ENCODE measurements at regions not wholly inside any gene's neighbourhood (a gene's known extent, or its start where the extent isn't known, plus 50 kb on each side); places are given as distances from the start of the nearest gene placed in this dataset.
A peak's percentile ranks its signal among the peaks of the same experiment; 100 is the strongest.
"Not testable (repeated sequence)": the region's sequence is repeated elsewhere in the genome, so short reads cannot be mapped to it uniquely, and the experiment has no call there.

DNA sequence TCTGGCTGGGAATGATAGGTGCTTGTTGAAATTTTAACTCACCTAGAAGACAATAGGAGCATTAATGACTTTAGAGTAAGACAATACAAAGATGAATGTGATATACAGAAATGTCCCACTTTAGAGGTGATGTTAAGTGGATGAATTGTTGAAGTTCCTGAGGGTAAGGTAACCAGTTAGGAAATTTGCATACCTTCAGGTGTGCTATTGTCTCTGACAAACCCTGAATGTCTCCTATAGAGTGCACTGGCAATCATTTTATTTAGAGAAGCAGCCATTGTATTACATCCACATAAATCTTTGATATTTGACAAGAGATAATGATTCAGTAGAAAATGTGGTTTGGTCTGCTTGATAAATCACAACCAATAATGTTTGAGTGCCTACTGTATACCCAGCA is 228.5 kb downstream of the RNF144A start:
- no peak for DNase-seq (ENCODE audit: low read depth in 2 of 2)

DNA sequence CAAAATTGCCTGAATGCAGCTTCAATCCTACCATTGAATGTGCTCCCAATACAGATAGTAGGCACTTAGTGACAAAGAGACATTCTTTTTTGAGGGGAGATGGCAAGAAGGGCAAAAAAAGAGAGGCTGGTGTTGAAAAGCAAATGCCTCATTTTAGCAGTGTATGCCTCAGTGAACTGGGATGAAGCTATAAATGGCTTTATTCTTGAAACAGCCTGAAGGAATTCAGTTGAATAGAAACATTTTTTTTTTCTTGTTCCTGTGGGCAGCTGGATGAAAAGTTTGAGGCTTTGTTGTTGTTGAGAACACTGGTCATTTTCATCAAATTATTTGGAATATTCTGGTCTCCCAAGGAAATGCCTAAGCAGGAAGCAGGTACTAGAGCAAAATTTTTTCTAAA is 228.9 kb downstream of the RNF144A start:
- DNase-seq (ENCODE audit: low read depth in 2 of 2), result no peak

DNA sequence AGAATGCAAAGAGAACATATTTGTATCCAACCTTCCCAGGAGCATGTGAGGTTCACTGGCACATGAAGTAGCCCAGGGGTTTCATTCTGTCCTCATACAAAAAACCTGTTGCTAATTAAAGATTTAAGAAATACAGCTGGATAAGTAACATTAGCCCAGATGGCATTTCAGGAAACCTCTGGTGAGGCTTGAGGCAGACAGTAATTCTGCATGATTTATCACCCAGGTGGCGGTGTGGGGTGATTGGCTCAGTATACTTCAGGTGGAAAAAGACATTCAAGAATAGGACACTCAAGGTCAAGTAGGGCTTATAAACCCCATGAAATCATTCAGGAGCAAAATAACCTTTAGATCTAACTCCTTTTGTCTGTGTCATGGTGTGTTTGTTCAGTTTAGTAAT is 237.4 kb downstream of the RNF144A start:
- no peak for DNase-seq (ENCODE audit: low read depth in 2 of 2)

DNA sequence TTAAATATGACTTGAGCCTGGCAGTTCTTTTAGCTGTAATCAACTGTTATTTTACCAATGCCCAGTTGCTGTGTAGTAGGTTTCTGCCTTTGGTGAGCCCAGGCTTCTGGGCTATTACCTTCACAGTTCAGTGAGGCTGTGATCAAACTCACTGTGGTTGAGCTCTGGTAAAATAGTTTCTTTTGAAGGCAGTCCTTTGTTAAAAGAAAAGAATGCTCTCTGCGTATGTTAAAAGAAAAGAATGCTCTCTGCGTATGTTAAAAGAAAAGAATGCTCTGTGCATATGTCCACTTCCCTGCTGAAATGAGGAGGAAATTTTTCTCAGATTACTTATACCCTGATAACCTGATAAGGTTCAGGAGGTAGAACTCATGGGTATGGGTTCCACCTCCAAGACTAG is 244.3 kb downstream of the RNF144A start:
- DNase-seq (ENCODE audit: low read depth in 2 of 2), result no peak

DNA sequence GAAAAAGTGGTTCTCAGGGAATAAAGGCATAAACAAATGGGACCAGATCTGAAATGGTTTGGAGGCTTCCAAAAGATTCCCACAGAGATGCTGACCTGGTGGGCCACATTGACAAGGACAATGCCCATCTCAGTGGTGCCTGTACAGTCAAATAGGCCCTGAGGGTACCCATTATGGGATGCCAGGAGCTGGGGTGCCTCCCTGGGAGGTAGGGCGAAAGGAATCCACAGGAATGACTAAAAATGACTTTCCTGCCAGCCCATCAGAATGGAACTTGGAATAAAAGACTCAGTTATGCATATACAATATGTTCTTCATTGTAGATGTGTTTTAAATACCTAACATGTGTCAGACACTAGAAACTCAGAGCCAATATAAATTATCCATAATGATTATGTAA is 248.5 kb downstream of the RNF144A start:
- DNase-seq (ENCODE audit: low read depth in 2 of 2), result no peak

DNA sequence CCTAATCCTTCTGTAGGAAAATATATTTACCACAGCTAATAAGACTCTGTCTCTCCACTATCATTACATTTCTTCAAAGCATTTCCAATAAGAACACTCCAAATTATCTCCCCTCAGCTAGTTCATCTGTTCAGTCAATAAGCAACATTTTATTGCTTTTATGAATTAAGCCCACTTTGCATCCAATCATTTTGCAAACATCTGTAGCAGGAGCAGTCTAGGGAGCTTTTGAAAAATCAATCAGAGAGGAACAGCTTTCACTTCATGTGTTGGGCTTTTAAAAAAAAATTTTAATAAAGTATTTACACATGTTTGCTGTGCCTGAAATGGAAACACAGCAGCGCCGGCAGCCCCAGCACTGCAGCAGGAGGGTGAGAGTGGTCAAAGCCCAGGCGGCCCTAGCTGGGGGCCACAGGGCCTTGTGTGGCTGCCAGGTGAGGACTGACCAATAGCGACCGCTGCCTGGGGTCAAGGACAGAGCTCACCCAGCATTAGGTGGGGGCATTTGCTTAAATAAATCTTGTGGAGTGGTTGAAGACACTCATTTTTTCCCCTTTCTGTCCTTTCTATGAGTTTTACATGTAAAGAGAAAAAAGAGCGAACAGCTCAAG is 250.7 kb downstream of the RNF144A start:
- no peak for DNase-seq (ENCODE audit: low read depth in 2 of 2)

DNA sequence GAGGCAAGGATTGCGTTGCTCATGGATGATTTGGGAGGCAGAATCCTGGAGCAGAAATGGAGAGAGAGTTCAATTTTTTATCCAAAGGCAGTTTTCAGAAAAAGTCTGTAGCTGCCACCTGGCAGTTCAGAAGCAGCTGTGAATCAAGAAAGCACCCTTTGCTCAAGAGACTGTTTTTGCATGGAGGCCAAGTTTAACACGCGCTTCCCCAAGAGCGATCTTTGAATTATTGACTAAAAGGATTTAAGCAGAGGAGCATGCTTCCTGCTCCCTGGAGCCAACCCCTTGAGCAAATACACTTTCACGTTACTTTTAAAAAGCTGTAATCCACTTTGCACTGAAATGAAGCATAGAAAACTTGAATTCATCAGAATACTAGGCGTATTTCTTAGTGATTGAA is 252.4 kb downstream of the RNF144A start:
- no peak for DNase-seq (ENCODE audit: low read depth in 2 of 2)

DNA sequence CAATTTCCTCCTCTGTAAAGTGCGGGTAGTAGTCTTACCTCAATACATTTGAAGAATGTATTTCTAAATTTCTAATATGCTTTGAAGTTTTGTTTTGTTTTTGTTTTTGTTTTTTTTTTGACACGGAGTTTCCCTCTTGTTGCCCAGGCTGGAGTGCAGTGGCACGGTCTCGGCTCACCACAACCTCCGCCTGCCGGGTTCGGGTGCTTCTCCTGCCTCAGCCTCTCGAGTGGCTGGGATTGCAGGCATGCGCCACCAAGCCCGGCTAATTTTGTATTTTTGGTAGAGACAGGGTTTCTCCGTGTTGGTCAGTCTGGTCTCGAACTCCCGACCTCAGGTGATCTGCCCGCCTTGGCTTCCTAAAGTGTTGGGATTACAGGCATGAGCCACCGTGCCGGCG is 261.8 kb downstream of the RNF144A start:
- not testable (repeated sequence) for DNase-seq (ENCODE audit: low read depth in 2 of 2)

DNA sequence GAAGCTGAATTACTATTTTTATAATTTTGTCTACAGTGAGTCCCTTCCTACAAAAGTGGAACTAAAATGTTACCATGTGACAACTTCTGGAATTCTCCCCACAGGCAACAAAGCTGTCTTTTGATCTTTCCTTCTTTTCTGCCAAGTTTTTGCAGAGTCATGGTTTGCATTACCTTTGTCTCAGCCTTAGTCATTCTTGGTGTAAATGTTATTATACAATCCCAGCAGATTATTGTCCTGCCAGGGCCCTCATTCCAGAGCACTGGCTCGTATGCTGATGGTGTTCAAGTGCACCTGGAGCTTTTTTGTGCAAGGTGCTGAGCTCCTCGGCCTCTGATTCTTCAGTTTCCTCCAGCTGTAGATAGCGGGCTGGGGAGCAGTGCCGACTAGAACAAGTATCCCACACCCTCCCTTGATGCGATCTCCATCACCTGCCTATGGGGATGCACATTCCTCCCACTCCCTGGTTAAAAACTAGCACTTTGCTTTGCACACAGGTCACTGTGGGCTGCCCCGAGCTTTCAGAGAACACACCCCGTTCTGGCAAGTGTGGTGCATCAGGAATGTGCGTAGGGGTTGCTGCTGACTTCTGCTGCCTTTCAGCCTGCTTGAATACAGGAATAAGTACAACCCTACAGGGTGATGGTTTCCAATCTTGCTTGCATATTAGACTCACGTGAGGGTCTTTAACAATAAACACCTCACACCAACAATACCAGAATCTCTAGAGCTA is 263.6 kb downstream of the RNF144A start:
- no peak for DNase-seq (ENCODE audit: low read depth in 2 of 2)

DNA sequence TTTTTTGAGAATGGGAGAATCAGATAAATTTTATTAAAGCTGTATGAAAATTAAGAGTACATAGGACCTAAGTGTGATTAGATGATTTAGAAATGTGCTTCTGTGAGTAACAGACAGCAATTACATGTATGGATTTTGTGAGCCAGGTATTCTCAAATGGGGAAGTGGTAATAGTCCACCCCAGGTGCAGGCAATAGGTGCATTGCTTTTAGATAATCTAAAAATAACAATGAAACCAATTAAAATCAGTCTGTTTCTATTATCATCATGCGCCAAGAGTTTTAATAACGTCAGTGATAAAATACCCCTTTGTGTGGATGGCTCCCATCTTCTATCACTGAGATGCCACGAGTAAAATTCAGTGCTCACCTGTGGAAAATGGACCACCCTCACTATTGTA is 265.3 kb downstream of the RNF144A start:
- DNase-seq (ENCODE audit: low read depth in 2 of 2), result no peak

DNA sequence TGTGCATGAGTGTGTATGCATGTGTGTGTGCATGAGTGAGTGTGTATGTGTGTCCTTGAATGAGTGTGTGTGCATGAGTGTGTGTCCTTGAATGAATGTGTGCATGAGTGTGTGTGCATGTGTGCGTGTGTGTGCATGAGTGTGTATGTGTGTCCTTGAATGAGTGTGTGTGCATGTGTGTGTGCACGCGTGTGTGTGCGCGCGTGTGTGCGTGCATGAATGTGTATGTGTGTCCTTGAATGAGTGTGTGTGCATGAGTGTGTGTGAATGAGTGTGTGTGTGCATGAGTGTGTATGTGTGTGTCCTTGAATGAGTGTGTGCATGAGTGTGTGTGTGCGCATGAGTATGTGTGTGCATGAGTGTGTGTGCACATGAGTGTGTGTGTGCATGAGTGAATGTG is 271.9 kb downstream of the RNF144A start:
- no peak for DNase-seq (ENCODE audit: low read depth in 2 of 2)

DNA sequence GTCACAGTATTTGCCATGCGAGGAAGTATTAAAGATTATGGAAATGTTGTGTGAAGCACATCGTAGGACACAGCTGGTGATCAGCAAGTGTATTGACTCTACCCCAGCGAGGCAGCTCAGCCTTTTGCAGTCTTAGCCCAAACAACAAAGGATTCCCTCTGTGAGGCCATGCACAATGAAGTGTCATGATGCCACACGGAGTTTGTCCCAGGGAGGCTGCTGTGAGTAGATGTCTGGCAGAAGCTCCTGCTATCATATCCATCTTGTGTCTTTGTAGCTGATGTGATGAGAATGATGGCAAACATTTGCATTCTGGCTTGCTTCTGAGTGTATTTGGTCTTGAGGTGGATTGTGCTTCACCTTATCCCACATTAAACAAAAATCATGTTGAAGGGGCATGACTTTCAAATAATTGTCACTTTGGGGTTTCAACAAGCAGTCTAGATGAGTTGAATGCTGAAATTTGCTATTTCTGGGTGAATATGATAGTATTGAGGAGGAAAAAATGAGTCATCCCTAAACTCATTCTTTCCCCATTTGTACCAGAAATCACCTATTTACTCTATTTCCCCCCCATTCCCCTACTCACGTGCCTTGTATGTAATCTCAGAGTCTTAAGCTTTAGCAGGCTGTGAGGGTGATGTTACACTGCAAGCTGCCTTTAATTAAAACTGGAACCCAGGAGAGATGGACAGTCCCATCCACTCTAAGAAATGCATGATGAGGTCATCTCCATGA is 273.5 kb downstream of the RNF144A start:
- DNase-seq (ENCODE audit: low read depth in 2 of 2), result no peak

DNA sequence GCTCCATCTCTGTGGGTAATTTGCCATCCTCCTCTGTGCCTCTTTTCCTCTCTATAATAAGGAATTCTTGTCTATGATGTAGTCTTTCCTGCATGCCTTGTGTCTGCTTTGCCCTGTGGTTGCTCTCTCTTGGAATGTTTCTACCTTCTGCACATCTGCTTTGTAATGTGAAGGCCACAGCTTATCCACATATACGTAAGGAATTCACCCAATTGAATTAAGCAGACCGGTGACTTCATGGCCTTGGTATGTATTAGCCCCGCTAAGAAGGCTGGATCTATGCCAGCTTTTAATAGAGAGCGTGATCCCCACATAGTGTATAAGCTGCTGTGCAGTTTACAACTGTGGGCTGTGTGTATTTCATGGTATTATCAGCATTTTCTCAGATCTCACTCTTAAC is 274.7 kb downstream of the RNF144A start:
- DNase-seq (ENCODE audit: low read depth in 2 of 2), result no peak

DNA sequence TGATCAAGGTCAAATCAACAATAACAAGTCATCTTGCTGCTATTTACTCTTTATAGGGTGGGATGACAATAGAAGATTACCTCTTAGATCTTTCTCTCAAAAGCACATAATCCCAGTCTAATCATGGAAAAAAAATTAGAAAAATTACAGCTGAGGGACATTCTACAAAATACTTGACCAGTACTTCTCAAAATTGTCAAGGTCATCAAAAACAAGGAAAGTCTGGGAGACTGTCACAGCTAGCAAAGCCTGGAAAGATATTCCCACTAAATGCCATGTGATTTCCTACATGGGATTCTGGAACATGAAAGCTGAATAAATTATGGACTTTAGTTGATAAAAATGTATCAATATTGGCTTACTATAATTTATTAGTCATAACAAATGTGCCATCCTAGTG is 276.2 kb downstream of the RNF144A start:
- DNase-seq (ENCODE audit: low read depth in 2 of 2), result no peak

DNA sequence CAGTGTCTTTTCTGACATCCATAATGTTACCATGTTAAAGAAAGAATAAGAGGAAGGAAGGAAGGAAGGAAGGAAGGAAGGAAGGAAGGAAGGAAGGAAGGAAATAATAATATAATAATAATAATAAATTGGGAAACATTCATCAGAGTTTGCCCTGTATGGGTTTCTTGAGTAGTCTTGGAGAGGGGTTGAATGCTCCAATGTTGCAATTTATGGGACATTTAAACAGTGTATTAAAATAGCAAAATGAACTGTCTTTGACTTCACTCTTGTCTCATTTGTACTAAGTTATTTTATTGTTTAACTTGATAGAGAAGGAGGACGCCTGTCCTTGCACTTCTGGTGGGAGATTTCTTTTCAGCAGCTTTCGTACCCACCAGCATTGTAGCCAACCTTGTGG is 277.7 kb downstream of the RNF144A start:
- no peak for DNase-seq (ENCODE audit: low read depth in 2 of 2)

DNA sequence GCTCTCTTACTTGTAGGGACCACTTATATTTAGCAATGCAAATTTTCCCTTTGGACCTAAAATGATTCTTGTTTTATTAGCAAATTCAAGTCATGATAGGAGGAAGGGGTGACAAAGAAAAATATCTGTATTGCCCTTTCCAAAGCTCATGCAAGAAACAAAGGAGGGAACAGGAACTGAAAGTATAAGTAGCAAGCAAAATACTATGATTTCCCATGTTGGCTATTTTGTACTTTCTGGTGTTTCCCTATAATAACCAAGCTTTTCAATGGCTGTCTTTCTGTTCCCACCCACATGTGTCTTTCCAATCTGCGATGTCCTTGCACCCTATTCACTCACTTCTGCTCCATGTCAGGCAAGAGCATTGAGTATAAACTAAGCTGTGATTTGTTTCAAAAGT is 279.7 kb downstream of the RNF144A start:
- DNase-seq (ENCODE audit: low read depth in 2 of 2), result no peak

DNA sequence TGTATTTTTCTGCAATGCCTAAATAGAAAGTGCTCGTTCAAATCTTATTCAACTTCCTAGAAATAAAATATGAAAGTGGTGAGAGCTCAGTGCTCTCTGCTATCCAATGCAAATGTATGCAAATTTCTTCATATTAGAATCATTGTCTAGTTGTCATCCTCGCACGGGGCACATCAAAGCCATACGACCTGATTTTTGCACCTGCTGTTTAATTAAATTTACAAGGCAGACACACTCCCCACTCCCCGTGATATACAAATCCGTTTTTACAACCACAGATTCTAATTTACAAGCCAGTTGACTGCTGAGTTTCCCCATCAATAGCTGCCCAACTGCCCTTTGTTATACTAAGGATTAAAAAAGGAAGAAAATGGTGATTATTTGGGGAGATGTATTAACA is 284.6 kb downstream of the RNF144A start:
- DNase-seq (ENCODE audit: low read depth in 2 of 2), result no peak

DNA sequence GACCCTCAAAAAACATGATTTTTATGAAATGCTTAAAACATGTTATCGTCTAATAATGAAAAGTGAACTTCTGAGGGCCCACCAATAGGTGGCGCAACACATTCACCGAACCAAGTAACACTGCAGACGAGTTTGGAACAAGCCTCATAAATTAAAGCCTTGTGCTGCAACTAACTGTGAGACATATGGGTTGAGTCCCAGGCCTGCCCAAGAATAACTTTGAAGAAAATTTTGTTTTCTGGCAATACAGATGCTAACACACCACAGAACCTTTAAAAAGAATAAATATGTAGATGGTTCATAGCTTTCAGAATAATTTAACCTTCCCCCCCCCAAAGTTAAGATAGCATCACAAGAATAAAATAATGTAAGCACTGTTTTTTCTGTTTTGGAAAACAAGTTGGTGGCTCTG is 285.9 kb downstream of the RNF144A start:
- peak; percentile 27 for DNase-seq (ENCODE audit: low read depth in 2 of 2)

DNA sequence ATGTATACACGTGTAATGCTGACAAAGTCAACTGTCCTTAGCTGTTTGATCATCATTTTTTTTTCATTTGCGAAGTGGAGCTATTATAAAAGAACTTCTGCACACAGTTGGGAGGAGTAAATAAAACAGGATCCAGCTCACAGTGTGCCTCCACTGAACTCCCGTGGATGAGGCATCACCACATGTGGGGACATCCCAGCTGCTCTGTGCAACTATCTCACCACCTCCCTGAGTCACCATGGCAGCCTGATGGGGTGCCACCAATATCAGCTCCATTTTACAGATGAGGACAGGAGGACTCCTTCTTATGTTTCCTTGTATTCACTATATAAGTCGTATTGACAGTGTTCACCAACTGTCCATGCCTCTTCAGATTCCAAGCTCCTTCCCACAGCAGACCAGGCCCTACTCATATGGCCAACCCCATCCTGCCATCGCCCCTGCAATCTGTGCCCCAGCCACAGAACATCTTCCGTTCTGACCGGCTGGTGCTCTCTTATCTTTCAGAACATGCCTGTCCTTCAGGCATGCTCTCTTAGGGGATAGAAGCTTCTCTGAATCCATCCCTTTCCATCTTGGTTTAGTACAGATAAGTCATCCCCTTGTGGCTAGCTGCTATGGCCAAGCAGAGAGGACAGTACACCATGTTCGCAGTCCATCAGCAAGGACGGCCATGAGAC is 288.1 kb downstream of the RNF144A start:
- DNase-seq (ENCODE audit: low read depth in 2 of 2), result no peak

DNA sequence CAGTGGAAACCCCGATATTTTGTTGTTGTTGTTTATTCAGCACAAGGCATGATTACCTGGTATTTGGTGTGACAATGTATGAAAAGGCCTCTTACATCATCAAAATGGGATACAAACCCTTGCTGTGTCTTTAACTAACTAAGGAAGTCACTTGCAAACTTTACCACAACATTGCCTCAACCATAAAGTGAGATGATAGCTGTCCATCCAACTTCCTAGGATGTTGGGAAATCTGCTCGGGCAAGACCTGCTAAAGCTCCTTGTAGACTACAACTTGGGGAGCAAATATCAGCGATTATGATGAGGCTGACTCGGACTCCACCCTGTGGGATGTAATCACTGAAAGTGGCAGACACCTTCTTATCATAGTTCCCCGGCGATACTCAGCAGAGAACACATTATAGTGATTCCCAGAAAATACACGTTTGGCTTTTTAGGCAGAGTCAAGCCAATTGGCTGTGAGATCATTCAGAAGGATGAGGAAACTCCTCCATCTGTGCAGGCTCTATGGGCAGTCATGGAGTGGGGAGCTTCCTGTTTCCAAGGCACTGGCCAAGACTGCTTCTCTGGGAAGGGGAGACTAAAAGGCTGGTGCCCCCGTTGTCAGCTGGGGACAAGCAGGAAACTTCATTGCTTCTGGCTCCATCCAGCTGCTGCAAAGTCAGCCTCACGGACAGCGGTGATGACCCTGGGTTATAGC is 289.0 kb downstream of the RNF144A start:
- no peak for DNase-seq (ENCODE audit: low read depth in 2 of 2)

DNA sequence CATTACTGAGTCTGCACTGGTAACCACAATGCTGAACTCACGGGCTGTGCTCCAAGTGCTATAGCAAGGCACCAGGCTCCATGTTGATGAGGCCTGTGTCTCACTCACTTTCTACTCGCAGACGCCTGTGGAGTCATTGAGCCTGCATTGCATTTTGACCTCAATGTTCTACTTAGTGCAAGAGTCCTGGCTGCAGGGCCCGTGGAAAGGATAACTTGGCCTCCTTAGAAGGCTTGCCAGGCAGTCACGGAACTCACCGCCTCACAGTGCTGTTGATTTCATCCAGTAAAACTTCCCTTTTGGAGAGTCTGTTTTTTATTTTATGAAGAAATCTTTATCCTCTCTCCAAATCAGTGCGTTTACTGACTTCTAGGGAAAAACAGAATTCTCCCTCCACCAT is 290.4 kb downstream of the RNF144A start:
- no peak for DNase-seq (ENCODE audit: low read depth in 2 of 2)
